K562 (cell line): ENCODE measurements at regions not wholly inside any gene's neighbourhood (a gene's known extent, or its start where the extent isn't known, plus 50 kb on each side); places are given as distances from the start of the nearest gene placed in this dataset.

ENCODE experiments used
- CEBPG ChIP-seq, 3 experiments: fragments of 200-800 bp in 1 of 3; sonication (Bioruptor generic) in 1 of 3; sonication (generic) in 1 of 3; formaldehyde crosslinking in 1 of 3; IDR thresholded peaks in 2 of 3; conservative IDR thresholded peaks in 1 of 3; 2 replicates each; pipeline versions ENCODE4 v1.6.1 to v1.8.0; 2016 to 2022; ENCODE audit warnings: missing compliant biosample characterization in 2 of 3, missing genetic modification characterization in 2 of 3, mild to moderate bottlenecking in 1 of 3, missing genetic modification reagents in 1 of 3
- CTCF ChIP-seq, 3 experiments: IDR thresholded peaks in 2 of 3; conservative IDR thresholded peaks in 1 of 3; 2 replicates each; pipeline ENCODE4 v1.5.1; 2011 to 2012; ENCODE audit warnings: low read length in 3 of 3, mild to moderate bottlenecking in 3 of 3, control low read depth in 2 of 3, improper control_type of control experiment in 1 of 3, inconsistent platforms in 1 of 3, low read depth in 1 of 3, mixed read lengths in 1 of 3, moderate library complexity in 1 of 3; ENCODE audit not compliant: insufficient read depth in 2 of 3
- FOXA1 ChIP-seq: fragments of 450-650 bp; IDR thresholded peaks from 2 replicates; pipeline ENCODE4 v1.6.1; 2016; ENCODE audit warnings: mild to moderate bottlenecking, borderline replicate concordance
- FOXO4 ChIP-seq: fragments of 450-650 bp; formaldehyde crosslinking; IDR thresholded peaks from 2 replicates; pipeline ENCODE4 v1.4.0; 2020; ENCODE audit warnings: mild to moderate bottlenecking, moderate library complexity
- GTF2F1 ChIP-seq: IDR thresholded peaks from 2 replicates; pipeline ENCODE4 v1.6.1; 2011; ENCODE audit warnings: low read depth, low read length, improper control_type of control experiment
- POLR2A ChIP-seq: fragments of 450-650 bp; conservative IDR thresholded peaks from 2 replicates; pipeline ENCODE4 v1.6.1; 2016
- PTBP1 ChIP-seq: fragments of 200-400 bp; formaldehyde crosslinking; IDR thresholded peaks from 2 replicates; pipeline ENCODE4 v1.6.1; 2017; ENCODE audit warnings: low read depth, low read length
- YBX1 ChIP-seq: fragments of 450-650 bp; IDR thresholded peaks from 2 replicates; pipeline ENCODE4 v1.7.1; 2016; ENCODE audit warnings: mild to moderate bottlenecking
- ZNF146 ChIP-seq: IDR thresholded peaks from one replicate; pipeline ENCODE4 v1.6.1; 2018; ENCODE audit warnings: missing compliant biosample characterization; ENCODE audit not compliant: unreplicated experiment

GRCh38 chr5:106113922-106114321 is 1556.8 kb downstream of the EFNA5 start:
- no peak for TF ChIP-seq YBX1
- TF ChIP-seq CTCF (IDR thresholded peaks at IDR 0.05 in 2 of 3, conservative IDR thresholded peaks at IDR 0.05 in 1 of 3; ENCODE audit: insufficient read depth in 2 of 3, low read depth in 1 of 3, low read length in 3 of 3) = no peak
- TF ChIP-seq CEBPG (CRISPR knock-in tag; IDR thresholded peaks at IDR 0.05) = no peak
- TF ChIP-seq CEBPG (tag; conservative IDR thresholded peaks at IDR 0.05 in 1 of 2, IDR thresholded peaks at IDR 0.05 in 1 of 2) = no peak
- TF ChIP-seq POLR2A = no peak
- TF ChIP-seq ZNF146 = no peak
- TF ChIP-seq PTBP1 = no peak
- TF ChIP-seq FOXA1 = no peak
- no peak for TF ChIP-seq FOXO4 (CRISPR knock-in tag)
- no peak for TF ChIP-seq GTF2F1
